ENCODE measurements at regions not wholly inside any gene's neighbourhood (a gene's known extent, or its start where the extent isn't known, plus 50 kb on each side); places are given as distances from the start of the nearest gene placed in this dataset.

DNA sequence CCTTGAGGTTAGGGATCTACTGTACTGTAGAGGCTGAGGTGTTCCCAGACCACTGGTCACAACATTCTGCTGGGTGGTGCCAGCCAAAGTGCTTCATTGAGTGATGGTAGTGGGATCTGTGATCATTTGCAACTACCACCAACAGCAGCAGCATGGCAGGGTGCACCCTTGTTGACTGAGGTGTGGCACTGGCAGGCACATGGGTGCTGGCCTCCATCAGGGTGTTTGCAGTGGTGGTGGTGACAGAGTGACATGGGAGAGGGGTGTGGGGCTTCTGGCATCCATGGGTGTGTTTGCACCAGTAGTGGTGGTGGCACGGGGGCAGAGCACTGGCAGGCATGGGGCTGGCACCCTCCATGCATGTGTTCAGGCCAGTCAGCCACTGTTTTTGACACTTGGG, 183.7 kb upstream of the LYPLAL1 start:
- TF ChIP-seq CTCF (IDR thresholded peaks at IDR 0.05) (no peak), POLR2A (IDR thresholded peaks at IDR 0.05) (no peak)

Measured in esophagus squamous epithelium (tissue), 4 donors.